ENCODE measurements at regions not wholly inside any gene's neighbourhood (a gene's known extent, or its start where the extent isn't known, plus 50 kb on each side); places are given as distances from the start of the nearest gene placed in this dataset.

- TF ChIP-seq POLR2AphosphoS5 (IDR thresholded peaks at IDR 0.05) (no peak), CTCF (IDR thresholded peaks at IDR 0.05) (no peak)
Observed at GRCh38 chr4:128758314-128758922, 51.1 kb upstream of the JADE1 start.

Data from upper lobe of left lung (tissue), 4 donors.